ENCODE measurements at regions not wholly inside any gene's neighbourhood (a gene's known extent, or its start where the extent isn't known, plus 50 kb on each side); places are given as distances from the start of the nearest gene placed in this dataset.
A peak's percentile ranks its signal among the peaks of the same experiment; 100 is the strongest.

DNA sequence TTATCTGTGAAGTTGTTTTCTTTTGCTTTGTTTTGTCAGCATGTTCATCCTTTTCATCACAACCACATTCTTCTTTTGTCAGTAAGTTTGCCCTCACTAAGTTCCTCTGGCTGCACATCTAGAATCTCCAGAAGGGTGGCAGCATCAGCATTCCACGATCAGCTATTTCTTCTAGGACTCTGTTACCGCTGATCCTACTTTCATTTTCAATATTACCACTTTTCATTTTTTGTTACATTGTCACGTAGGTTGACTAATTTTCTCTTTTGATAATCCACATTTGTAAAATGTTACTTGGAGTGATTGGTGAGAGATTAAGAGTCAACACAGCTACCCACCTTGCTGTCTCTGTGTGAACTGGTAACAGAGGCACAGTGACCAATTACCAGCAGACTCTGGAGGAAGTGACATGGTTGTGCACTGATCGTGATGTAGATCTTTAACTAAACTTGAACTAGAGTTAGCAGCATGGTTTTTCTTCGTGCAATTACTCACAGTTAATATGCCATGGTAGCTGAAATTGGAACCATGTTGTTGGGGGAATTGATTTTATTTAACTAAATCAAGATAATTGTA is 307.9 kb upstream of the SLC35B3 start:
- DNase-seq (ENCODE audit: low spot score): no peak

DNA sequence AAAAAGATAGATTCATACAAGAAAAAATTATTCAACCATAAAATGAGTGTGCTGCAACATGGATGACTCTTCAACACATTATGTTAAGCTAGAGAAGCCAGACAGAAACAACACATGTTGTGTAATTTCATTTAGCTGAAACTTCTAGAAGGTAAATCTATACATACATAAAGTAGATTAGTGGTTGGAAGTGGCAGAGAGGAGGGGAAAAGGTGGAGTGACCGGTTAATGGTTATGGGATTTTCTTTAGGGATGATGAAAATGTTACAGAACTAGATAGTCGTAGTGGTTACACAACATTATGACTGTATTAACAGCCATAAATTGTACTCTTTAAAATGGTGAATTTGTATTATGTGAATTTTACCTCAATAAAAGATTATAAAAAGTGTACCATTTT is 304.1 kb upstream of the SLC35B3 start:
- DNase-seq (ENCODE audit: low spot score): no peak

DNA sequence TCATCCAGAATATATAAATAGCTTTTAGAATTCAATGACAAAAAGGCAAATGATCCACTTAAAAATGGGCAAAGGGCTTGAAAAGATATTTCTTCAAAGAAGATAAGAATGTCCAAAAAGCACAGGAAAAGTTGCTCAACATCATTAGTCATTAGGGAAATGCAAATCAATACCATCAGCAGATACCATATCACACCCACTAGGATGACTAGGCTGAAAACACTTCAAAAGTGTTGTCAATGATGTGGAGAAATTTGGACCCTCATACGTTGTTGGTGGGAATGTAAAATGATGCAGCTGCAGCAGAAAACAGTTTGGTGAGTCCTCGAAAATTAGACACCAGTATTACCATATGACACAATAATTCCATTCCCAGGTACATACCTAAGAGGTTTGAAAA is 303.6 kb upstream of the SLC35B3 start:
- no peak for DNase-seq (ENCODE audit: low spot score)

DNA sequence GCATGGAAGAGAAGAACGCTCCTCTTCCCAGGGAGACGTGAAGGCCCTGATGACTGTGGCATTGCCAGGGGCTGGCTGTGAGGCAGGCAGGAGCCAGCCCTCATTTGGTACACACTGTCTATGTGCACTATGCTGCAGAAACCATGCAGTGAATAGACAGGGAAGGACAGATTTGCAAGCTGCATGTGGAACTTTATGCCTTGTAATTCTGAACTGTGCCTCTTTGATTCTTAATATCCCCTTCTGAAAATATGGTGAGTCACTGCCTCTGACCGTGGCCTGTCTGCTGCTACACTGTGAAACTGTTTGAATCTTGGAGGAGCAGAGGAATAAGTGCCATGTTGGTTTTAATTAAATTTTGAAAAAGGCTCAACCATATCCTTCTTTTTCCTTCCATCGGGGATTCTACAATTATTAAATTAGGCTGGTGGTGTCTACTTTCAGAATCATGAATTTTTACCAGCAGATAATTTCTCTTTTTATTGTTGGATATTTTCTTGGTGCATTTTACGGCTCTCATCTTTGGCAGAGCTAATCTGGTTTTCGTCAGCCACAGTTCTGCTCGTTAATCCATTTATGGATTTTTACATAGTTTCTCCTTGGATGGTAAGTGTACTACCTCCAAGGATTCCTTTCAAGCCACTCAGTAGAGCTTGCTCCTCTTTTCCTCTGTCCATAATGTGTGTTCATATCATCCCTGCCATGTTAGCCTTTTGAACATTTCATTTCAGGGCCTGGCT is 301.0 kb upstream of the SLC35B3 start:
- DNase-seq (ENCODE audit: low spot score): no peak

DNA sequence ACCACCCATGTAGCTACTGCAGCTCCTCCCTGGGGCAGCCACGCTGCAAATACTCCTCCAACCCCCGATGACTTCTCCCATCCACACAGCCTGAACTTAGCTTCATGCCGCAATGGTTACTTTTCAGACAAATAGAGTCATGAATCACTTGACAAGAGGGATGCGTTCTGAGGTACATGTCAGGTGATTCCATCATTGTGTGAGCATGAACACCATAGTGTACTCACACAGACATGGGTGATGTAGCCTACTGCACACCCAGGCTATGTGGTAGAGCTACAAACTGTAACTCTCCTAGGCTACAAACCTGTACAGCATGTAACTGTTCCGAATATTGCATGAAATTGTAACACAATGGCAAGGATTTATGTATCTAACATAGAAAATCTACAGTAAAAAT is 298.5 kb upstream of the SLC35B3 start:
- no peak for DNase-seq (ENCODE audit: low spot score)

DNA sequence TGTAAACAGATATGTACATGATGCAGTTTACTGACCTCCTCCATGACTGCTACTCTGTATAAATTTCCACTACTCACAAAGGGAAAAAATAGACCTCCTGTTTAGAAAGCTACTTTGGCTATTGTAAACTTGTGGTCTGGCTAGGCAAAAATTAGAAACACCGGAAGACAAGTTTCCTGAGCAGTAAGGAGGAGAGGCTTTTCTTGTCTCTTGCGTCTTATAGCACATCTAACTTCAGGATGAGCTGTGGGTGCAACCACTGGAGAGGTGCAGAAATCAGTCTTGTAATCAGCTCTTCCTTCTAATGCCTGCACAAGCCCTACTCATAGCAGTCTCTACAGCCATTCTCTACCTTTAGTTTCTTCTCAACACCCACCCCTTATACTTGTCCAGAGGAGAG is 296.5 kb upstream of the SLC35B3 start:
- DNase-seq (ENCODE audit: low spot score): no peak

DNA sequence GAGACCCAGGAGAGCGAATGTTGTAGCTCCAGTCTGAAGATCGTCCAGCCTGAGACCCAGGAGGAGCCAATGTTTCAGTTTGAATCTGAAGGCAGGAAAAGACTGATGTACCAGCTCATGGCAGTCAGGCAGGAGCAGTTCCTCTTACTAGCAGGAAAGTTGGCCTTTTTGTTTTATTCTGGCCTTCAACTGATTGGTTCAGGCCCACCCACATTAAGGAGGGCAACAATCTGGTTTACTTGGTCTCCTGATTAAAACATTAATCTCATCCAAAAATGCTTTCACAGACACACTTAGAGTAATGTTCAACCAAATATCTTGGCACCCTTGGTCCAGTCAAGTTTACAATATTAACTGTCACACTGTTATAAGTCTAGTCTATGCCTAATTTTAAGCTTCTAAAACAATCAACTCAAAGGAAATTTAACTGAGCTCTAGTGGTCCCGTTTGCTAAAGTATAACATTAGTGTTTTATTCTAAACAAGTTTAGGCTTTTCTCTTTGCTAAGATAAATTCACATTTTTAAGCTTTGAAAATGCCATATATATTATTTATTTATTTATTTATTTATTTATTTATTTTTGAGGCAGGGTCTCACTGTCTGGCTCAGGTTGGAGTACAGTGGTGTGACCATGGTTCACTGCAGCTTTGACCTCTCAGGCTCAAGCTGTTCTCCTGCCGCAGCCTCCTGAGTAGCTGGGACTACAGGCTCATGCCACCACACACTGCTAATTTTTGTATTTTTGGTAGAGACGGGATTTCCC is 275.5 kb upstream of the SLC35B3 start:
- DNase-seq (ENCODE audit: low spot score): no peak

DNA sequence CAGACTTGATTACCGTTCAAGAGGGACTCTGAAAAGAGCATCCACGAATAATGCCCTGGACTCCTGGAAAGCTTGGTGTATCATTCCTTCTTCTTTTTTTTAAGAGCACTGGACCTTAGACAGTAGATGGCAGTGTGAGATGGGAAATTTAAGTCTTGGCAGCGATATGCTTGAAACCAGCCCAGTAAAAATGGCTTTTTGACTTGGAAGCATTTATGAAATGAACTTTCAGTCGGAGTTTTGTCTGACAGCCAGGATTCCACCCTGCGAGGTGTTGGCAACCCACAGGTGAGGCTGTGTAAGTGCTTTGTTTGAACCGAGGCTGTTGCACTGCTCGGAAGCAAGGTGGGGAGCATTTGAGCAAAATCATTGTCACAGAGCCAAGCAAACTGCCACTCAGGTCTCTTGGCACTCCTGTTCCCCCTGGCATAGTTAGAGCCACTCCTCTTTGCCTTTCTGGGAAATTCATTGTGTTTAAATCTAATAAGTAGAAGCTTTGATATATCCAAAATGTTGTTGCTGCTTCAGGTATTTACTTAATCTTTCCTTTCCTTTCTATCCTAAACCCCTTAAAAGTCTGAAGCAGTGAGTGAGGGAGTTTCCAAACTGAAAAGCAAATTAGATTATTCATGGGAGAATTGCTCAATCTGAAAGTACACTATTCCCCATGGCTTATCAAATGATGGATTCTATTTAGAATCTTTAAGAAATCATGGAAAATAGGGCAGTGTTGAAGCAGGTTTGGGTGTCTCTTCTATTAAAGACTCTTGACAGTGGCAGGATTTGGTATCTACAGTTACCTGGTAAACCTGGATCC is 272.8 kb upstream of the SLC35B3 start:
- peak; percentile 36 for DNase-seq (ENCODE audit: low spot score)

DNA sequence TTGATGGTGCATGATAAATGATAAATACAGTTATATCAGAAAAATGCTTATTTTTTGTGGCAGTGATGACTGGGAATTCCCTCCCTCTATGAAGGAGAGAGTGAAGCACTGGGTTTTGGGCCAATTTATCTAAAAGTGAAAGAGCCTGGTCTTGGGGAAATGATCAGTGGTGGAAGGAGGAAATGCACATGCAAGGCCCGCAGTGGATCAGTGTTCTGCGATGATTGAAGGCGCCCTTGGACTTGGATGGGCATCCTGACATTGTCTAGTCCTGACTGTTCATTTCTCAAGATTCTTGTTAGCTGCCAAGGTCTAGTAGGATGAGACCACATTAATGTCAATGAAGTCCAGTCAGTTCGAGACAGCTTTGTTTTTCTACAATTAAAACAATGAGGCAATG is 272.0 kb upstream of the SLC35B3 start:
- DNase-seq (ENCODE audit: low spot score): no peak

DNA sequence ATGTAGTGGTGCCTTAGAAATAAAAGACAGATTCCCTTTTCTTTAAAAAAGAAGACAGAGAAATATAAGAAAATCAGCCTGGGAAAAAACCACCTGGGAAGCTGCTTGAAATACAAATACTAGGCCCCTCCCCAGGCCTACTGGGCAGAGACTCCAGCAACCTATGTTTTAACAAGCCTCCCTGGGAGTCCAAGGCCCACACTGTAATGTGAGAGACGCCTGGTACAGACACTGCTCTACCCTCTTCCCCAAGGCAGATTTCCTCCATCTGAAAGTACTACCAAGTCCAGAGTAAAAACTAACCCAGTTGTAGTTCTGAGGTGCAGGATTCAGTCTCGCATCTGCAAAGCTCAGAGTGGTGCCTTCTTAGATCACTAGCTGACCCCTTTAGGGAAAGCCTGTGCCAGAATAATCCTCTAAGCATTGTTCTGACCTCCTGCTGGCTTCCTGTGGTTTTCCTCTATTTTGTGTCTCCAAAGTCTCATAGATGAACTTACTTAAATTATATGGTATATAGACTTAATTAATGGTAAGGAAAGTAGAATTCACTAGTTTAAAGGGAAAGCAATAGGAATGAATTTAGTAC is 270.2 kb upstream of the SLC35B3 start:
- DNase-seq (ENCODE audit: low spot score): no peak

DNA sequence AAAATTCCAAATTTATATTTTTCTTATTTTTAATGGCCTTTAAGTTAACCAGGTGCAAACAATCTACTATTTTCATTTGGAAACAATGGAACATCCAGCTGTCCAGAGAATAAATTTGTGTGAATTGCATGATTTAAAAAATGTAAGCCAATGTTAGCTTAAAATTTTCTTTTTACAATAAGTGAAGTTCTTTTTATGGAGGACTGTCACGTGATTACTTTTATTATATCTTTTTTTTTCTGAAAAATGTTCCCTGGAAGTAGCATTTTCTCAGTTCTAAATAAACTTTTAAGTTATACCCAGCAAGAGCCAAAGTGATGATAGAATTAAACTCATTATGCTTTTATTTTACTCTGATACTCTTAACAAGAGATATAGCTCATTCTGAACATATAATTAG is 267.7 kb upstream of the SLC35B3 start:
- no peak for DNase-seq (ENCODE audit: low spot score)

DNA sequence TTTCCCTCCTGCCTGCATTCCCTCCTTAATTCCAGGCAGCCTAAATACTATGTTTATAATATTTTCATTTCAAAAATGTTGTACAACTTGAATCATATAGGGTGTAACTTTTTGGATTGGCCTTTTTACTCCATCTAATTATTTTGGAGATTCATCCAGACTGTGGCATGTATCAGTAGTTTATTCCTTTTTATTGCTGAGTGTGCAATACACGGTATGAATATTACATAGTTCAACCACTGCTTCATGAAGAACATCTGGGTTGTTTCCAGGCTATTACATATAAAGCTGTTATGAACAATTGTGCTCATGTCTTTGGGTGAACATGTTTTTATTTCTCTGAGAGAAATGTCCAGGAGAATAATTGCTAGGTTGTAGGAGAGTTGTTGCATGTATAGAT is 253.5 kb upstream of the SLC35B3 start:
- DNase-seq (ENCODE audit: low spot score): no peak

DNA sequence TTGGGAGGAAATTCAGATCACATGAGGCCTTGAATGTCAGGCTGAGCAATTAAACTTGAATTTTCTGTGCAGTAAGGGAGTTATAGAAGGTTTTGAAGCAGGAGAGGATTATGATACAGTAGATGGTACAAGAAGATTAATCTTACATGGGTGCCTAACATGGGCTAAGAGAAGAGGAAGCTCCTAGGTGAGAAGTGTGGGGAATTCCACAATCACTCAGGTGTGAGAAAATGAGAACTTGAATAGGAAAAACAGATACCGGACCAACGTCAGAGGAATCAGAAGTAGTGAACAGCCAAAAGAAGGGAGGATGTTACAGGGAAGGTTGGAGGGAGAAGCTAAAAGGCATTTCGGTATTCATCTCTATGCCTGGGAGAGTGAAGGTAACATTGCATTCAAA is 250.7 kb upstream of the SLC35B3 start:
- no peak for DNase-seq (ENCODE audit: low spot score)

DNA sequence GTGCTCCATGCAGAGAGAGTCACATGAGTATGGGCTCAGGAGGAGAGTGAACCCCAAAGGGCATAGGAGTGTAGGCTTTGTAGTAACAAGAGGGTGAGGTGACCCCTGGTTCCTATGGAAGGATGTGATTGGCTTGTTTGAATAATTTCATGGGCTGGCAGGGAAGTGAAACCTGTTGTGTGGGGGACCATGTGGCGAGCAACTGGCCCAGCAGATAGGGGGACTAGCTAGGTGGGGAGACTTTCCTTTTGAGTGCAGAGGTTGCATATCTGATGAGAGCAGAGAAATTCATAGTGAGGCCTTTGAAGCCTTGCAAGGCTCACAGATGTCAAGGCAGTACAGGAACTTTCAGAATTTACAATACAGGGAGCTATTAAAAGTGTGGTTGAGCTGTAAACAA is 247.9 kb upstream of the SLC35B3 start:
- DNase-seq (ENCODE audit: low spot score): no peak

DNA sequence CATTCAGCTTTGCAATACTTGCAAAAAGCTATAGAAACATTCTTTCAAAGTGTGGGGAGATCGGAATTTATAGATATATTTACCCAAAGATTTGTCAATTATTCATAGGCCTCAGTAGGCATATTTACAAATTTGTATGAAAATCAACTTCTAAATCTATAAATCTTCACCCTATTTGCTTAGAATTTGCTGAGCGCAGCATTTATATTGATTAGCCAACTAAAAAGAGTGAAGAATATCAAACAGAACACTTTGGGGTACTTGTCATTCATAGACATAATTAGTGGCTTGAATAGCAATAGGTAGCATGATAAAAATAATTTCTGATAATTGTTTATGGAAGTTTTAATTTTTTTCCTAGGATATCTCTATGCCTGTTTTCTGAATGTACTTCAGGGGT is 244.5 kb upstream of the SLC35B3 start:
- DNase-seq (ENCODE audit: low spot score): no peak

DNA sequence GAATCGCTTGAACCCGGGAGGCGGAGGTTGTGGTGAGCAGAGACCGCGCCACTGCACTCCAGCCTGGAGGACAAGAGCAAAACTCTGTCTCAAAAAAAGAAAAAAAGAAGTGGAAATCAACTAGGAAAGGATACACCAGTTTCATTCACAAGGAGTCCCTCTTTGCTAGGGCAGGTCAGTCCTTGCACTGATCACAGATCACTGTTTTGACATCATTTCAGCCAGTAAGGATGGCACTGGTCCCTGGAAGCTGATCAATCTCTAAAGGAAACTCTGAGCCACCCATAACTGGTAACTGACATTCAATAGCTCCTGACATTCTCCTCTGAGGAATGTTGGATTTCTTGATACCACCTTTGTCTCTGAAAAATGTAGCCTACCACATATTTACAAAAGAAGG is 243.1 kb upstream of the SLC35B3 start:
- DNase-seq (ENCODE audit: low spot score): no peak

DNA sequence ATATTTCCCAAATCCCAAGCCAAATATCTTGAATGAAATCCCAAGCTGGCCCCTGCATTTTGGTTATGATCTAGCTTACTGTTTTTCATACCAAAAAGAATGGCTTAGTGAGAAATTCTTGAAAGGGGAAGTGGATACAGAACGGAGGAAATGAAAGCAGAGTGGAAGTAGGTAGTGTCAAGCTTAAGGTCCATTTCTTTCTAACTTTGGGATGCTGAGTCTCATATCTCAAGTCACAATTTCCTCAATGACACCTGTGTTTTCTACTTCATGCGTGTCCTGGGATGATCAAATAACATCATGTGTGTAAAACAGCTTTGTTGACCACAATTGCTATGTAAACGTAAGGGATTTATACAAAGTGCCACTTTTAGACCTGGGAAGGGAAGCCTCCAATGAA is 238.8 kb upstream of the SLC35B3 start:
- DNase-seq (ENCODE audit: low spot score): no peak

DNA sequence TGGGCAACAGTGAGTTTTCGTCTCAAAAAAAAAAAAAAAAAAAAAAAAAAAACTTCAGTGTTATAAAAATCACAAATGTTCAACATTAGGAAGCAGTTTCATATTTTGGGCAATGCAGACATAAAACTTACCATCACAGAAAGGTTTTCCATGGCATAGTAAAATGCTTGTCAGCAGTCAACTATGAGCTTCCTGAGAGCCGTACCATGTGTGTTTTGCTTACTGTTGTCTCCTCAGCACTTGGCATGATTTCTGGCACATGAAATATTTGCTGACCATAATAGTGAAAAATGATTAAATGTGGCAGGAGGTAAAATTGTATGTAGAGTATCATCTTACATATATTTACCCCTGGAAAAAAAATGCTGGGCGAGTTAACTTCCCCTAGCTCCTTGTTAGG is 237.5 kb upstream of the SLC35B3 start:
- no peak for DNase-seq (ENCODE audit: low spot score)

DNA sequence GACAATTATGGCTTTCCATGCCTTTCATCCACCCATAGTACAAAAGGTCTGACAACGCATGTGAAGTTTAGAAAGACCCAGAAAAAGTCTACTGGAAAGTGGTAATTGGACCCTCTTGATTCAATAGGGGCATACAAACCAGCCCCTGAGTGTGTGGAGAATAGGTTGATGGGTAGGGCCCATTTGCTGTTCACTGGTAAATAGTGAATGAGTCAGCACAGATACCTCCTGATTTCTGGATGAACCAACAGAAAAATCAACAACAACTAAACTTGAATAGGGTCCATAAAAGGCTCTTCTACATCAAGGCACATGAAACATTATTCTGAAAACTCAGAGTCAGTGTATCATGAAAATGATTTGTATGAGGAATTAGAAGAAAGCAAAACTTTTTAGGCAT is 235.4 kb upstream of the SLC35B3 start:
- no peak for DNase-seq (ENCODE audit: low spot score)

DNA sequence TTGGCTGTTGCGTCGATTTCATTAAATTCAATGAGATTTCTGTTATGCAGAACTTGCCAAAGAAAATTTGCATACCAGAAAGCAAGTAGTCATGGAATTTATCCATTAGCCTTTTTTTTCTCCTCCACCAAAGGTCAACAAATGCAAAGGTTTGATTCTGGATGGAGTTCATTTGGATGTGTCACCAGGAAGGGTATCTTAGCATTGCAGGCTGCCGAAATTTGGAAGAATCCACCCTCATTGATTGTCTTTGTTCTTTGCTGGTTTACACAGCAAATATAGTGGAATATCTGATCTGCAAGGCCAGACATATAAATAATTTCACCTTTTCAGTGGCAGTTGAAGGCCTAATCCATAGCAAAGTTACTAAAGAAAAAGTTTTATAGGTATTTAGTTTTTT is 229.4 kb upstream of the SLC35B3 start:
- DNase-seq (ENCODE audit: low spot score): no peak

DNA sequence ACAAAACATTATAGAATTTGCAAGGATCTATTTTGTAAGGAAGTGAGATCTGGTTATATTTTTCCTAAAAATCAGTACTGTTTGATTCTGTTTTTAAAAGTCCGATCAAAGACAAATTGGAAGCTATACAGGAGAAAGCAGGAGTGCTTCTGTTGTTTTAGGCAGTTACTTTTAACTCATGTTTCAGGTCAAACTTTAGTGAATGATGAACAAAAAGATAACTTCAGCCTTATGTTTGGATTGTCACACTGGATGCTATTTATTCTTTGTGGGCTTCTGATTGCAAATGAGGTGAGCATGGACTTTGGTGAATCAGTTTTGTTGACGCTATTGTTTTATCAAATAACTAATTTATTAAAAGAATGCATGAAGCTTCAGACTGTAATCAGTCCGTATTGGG is 228.7 kb upstream of the SLC35B3 start:
- DNase-seq (ENCODE audit: low spot score): no peak

Measured in HuH-7 (cell line).